ENCODE measurements at regions not wholly inside any gene's neighbourhood (a gene's known extent, or its start where the extent isn't known, plus 50 kb on each side); places are given as distances from the start of the nearest gene placed in this dataset.

- no peak overlapping the region for H3K4me3 ChIP-seq (replicated peaks in 1 of 3)
- intact Hi-C loops (cut with DNase I), result no loop called here
- DNase-seq, result no peak
These were observed 843.4 kb upstream of the FLRT2 start for GRCh38 chr14:84686550-84686949.

DNA sequence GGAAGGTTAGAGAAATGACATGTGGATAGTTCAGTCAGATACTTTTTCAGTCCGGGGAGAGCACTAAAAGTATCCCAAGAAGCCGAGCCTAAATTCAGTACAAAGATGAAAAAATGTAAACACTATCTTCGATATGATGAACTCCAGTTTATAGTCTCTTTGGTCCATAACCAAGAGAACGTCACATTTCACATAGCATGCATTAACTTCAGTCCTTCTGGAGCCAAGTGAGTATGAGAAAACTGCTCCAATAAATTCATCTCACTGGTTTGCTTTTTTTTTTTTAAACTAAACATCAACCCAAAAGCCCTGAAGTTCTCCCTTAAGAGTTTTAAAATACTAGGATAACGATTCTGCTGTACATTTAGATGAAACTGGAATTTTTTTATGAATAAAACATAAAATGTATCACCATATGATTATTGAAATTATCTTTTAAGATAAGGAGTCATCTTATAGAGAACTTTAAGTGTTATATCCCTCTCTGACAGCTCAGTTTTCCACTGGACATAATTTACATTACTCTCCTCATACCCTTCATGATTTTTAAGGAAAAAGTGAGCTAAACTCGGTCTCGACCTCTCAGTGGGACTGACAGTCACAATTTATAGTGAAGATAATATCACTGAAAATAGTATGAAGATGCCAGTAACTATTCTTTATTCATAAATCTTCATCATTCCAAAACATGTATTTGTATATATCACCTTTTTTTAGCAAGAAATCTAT is 841.5 kb upstream of the FLRT2 start:
- Histone ChIP-seq H3K9me3 (no peaks in the 10 kb centered on the region), H3K36me3 (no peaks in the 10 kb centered on the region), H3K27me3 (no peaks in the 10 kb centered on the region), H3K4me1 (no peaks in the 10 kb centered on the region), H3K4me3 (replicated peaks in 1 of 3) (no peak overlapping the region), H3K27ac (no peak overlapping the region)
- intact Hi-C loops (cut with DNase I), result no loop called here
- no peak for DNase-seq
- no peak for TF ChIP-seq POLR2A (IDR thresholded peaks at IDR 0.05)
- TF ChIP-seq, protein P1, sequence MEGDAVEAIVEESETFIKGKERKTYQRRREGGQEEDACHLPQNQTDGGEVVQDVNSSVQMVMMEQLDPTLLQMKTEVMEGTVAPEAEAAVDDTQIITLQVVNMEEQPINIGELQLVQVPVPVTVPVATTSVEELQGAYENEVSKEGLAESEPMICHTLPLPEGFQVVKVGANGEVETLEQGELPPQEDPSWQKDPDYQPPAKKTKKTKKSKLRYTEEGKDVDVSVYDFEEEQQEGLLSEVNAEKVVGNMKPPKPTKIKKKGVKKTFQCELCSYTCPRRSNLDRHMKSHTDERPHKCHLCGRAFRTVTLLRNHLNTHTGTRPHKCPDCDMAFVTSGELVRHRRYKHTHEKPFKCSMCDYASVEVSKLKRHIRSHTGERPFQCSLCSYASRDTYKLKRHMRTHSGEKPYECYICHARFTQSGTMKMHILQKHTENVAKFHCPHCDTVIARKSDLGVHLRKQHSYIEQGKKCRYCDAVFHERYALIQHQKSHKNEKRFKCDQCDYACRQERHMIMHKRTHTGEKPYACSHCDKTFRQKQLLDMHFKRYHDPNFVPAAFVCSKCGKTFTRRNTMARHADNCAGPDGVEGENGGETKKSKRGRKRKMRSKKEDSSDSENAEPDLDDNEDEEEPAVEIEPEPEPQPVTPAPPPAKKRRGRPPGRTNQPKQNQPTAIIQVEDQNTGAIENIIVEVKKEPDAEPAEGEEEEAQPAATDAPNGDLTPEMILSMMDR (IDR thresholded peaks at IDR 0.05), result no peak
- WGBS, 2 donors, result 85 to 88% methylated on average over 7 of the region's 7 CpGs

More at GRCh38 chr14:84686550-84686949, 843.4 kb upstream of the FLRT2 start:
- H3K36me3 ChIP-seq, result no peaks in the 10 kb centered on the region
- no peak overlapping the region for H3K27ac ChIP-seq
- WGBS, 2 donors, result 91 to 95% methylated on average over 3 of the region's 3 CpGs
- no peak for TF ChIP-seq POLR2A (IDR thresholded peaks at IDR 0.05)
- TF ChIP-seq, protein P1 (IDR thresholded peaks at IDR 0.05), result no peak
- H3K27me3 ChIP-seq, result no peaks in the 10 kb centered on the region
- no peaks in the 10 kb centered on the region for H3K9me3 ChIP-seq
- H3K4me1 ChIP-seq, result no peaks in the 10 kb centered on the region

DNA sequence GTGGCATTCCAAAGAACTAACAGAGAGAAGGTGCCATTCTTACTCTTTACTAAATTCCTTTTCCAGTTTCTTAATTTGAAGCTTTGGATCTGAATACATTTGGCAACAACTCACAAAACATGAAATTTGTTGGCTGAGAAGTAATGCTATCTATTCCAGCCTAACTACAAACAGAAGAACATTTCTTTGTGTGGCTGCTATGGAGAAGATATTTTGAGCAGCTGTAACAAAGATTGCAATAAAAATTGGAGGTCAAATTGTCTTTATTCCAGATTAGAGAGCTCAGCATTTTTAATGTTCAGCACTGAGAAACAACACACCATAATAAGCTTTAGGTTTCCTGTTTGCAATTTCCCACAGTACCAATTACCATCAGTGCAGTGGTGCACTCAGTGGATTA is 835.8 kb upstream of the FLRT2 start:
- intact Hi-C loops (cut with DNase I), result no loop called here
- no peaks in the 10 kb centered on the region for H3K36me3 ChIP-seq
- no peaks in the 10 kb centered on the region for H3K9me3 ChIP-seq
- H3K27ac ChIP-seq, result no peak overlapping the region
- DNase-seq, result no peak
- TF ChIP-seq POLR2A (IDR thresholded peaks at IDR 0.05), result no peak
- TF ChIP-seq, protein P1 (IDR thresholded peaks at IDR 0.05), result no peak
- H3K4me3 ChIP-seq (replicated peaks in 1 of 3), result no peak overlapping the region
- H3K27me3 ChIP-seq, result no peaks in the 10 kb centered on the region
- no peaks in the 10 kb centered on the region for H3K4me1 ChIP-seq

- Histone ChIP-seq H3K27me3 (no peaks in the 10 kb centered on the region), H3K4me3 (replicated peaks in 1 of 3) (no peak overlapping the region), H3K27ac (no peak overlapping the region), H3K4me1 (no peaks in the 10 kb centered on the region), H3K9me3 (no peaks in the 10 kb centered on the region), H3K36me3 (no peaks in the 10 kb centered on the region)
- WGBS, 2 donors, result 94 to 95% methylated on average over 2 of the region's 2 CpGs
- DNase-seq, result no peak
- intact Hi-C loops (cut with DNase I), result no loop called here
- TF ChIP-seq, protein P1 (IDR thresholded peaks at IDR 0.05), result no peak
- TF ChIP-seq POLR2A (IDR thresholded peaks at IDR 0.05), result no peak
These were observed 825.3 kb upstream of the FLRT2 start for GRCh38 chr14:84704601-84705000.

- H3K9me3 ChIP-seq, result no peaks in the 10 kb centered on the region
- TF ChIP-seq, protein P1 (IDR thresholded peaks at IDR 0.05), result no peak
- no peak for TF ChIP-seq POLR2A (IDR thresholded peaks at IDR 0.05)
- H3K27me3 ChIP-seq, result no peaks in the 10 kb centered on the region
- no peak for DNase-seq
- intact Hi-C loops (cut with DNase I), result no loop called here
- H3K36me3 ChIP-seq, result no peaks in the 10 kb centered on the region
- no peak overlapping the region for H3K27ac ChIP-seq
- H3K4me1 ChIP-seq, result no peaks in the 10 kb centered on the region
- 86 to 89% methylated on average over 1 of the region's 1 CpG for WGBS, 2 donors
- H3K4me3 ChIP-seq (replicated peaks in 1 of 3), result no peak overlapping the region
These were observed 822.1 kb upstream of the FLRT2 start for GRCh38 chr14:84707830-84708229.
